GM12878 (cell line): ENCODE measurements at regions not wholly inside any gene's neighbourhood (a gene's known extent, or its start where the extent isn't known, plus 50 kb on each side); places are given as distances from the start of the nearest gene placed in this dataset.

ENCODE experiments used
- ATF2 ChIP-seq: IDR thresholded peaks from 2 replicates; pipeline ENCODE4 v1.6.1; 2012; ENCODE audit warnings: low read length, inconsistent platforms
- CBX3 ChIP-seq: fragments of 200-600 bp; sonication (generic); IDR thresholded peaks from 2 replicates; pipeline ENCODE4 v1.6.1; 2016; ENCODE audit warnings: low read depth, borderline replicate concordance
- CBX5 ChIP-seq: sonication (generic); IDR thresholded peaks from 2 replicates; pipeline ENCODE4 v1.6.1; 2016; ENCODE audit warnings: low read depth, moderate library complexity, mild to moderate bottlenecking, inconsistent platforms
- CREB1 ChIP-seq: IDR thresholded peaks from 2 replicates; pipeline ENCODE4 v1.6.1; 2012; ENCODE audit warnings: low read depth, mild to moderate bottlenecking, inconsistent platforms
- CUX1 ChIP-seq: IDR thresholded peaks from 2 replicates; pipeline ENCODE4 v1.6.1; 2012; ENCODE audit warnings: improper control_type of control experiment, low read depth, low read length; ENCODE audit not compliant: insufficient replicate concordance
- EP300 ChIP-seq, 2 experiments: fragments of 150-350 bp in 1 of 2; IDR thresholded peaks; 2 replicates each; pipeline ENCODE4 v1.6.1; 2011 to 2012; ENCODE audit warnings: low read depth in 2 of 2, low read length in 2 of 2, borderline replicate concordance in 1 of 2, improper control_type of control experiment in 1 of 2, inconsistent platforms in 1 of 2; ENCODE audit not compliant: control insufficient read depth in 1 of 2
- EZH2 ChIP-seq: IDR thresholded peaks from 2 replicates; pipeline ENCODE4 v1.6.1; 2012; ENCODE audit warnings: low read depth, mild to moderate bottlenecking, control low read depth, inconsistent platforms, low read length, borderline replicate concordance; ENCODE audit not compliant: control insufficient read depth
- FOXK2 ChIP-seq: fragments of 450-650 bp; IDR thresholded peaks from 2 replicates; pipeline ENCODE4 v1.6.1; 2017; ENCODE audit warnings: mild to moderate bottlenecking, moderate library complexity
- GATAD2B ChIP-seq: fragments of 450-650 bp; conservative IDR thresholded peaks from 2 replicates; pipeline ENCODE4 v1.6.1; 2017; ENCODE audit warnings: low read depth, mild to moderate bottlenecking, moderate library complexity
- NFIC ChIP-seq: IDR thresholded peaks from 2 replicates; pipeline ENCODE4 v1.6.1; 2012; ENCODE audit warnings: low read depth, mild to moderate bottlenecking, inconsistent platforms, low read length, moderate library complexity
- SP1 ChIP-seq: IDR thresholded peaks from one replicate; pipeline ENCODE4 v1.6.1; 2011; ENCODE audit warnings: low read depth, low read length
- YY1 ChIP-seq: IDR thresholded peaks from 2 replicates; pipeline ENCODE4 v1.6.1; 2011; ENCODE audit warnings: low read depth, mild to moderate bottlenecking, low read length

- TF ChIP-seq ATF2 (peak; percentile 81; the same call in 1 of the 2 replicates), SP1 (peak; percentile 70), CUX1 (peak; percentile 48), FOXK2 (no peak; the same call in 1 of the 2 replicates), CBX5 (peak; percentile 77; the same call in 1 of the 2 replicates), YY1 (peak; percentile 45; the same call in 1 of the 2 replicates), GATAD2B (peak; percentile 79), CREB1 (0 out of 2 replicates have a peak, but pooled peaks have one; percentile 35), NFIC (peak; percentile 84), CBX3 (no peak), EP300 (IDR thresholded peaks at IDR 0.05; ENCODE audit: borderline replicate concordance in 1 of 2, control insufficient read depth in 1 of 2, low read depth in 2 of 2, low read length in 2 of 2) (peak; percentile 47 to 88; a peak in 3 of 4 replicates), EZH2 (no peak)
Measured at GRCh38 chr20:17856024-17856564, 112.5 kb downstream of the SNX5 start.
